Non-pigmented ciliary epithelial cell (primary cell): ENCODE measurements at regions not wholly inside any gene's neighbourhood (a gene's known extent, or its start where the extent isn't known, plus 50 kb on each side); places are given as distances from the start of the nearest gene placed in this dataset.

Source experiments
- DNase-seq: peaks from one replicate; pipeline ENCODE4 v3.0.0-alpha.2; 2010; ENCODE audit warnings: low read depth

- DNase-seq: no peak
These were observed 120.9 kb upstream of the PDZRN3 start for GRCh38 chr3:73745526-73746191.

- DNase-seq: no peak
These were observed 118.8 kb upstream of the PDZRN3 start for GRCh38 chr3:73743551-73743950.

GRCh38 chr3:73739791-73740453, 115.2 kb upstream of the PDZRN3 start:
- DNase-seq: peak; percentile 14

- DNase-seq: no peak
These were observed 114.0 kb upstream of the PDZRN3 start for GRCh38 chr3:73738711-73739110.

- no peak for DNase-seq
These were observed 109.7 kb upstream of the PDZRN3 start for GRCh38 chr3:73734211-73735089.

GRCh38 chr3:73733746-73734145, 109.0 kb upstream of the PDZRN3 start:
- DNase-seq: no peak

GRCh38 chr3:73729969-73730440, 105.3 kb upstream of the PDZRN3 start:
- no peak for DNase-seq

- no peak for DNase-seq
These were observed 103.1 kb upstream of the PDZRN3 start for GRCh38 chr3:73727854-73728253.

GRCh38 chr3:73727117-73727821, 102.5 kb upstream of the PDZRN3 start:
- peak; percentile 51 for DNase-seq

GRCh38 chr3:73723596-73723995, 98.9 kb upstream of the PDZRN3 start:
- no peak for DNase-seq

GRCh38 chr3:73719861-73720260, 95.1 kb upstream of the PDZRN3 start:
- no peak for DNase-seq

GRCh38 chr3:73719413-73719851, 94.7 kb upstream of the PDZRN3 start:
- no peak for DNase-seq

- DNase-seq: no peak
These were observed 93.8 kb upstream of the PDZRN3 start for GRCh38 chr3:73718326-73719110.

GRCh38 chr3:73716418-73716817, 91.7 kb upstream of the PDZRN3 start:
- no peak for DNase-seq

GRCh38 chr3:73710340-73710739, 85.6 kb upstream of the PDZRN3 start:
- DNase-seq: no peak

- DNase-seq: no peak
These were observed 85.0 kb upstream of the PDZRN3 start for GRCh38 chr3:73709712-73710111.

- DNase-seq: no peak
These were observed 84.2 kb upstream of the PDZRN3 start for GRCh38 chr3:73708956-73709355.

GRCh38 chr3:73707772-73708171, 83.0 kb upstream of the PDZRN3 start:
- no peak for DNase-seq

- no peak for DNase-seq
These were observed 82.0 kb upstream of the PDZRN3 start for GRCh38 chr3:73706771-73707170.

GRCh38 chr3:73705792-73706191, 81.1 kb upstream of the PDZRN3 start:
- no peak for DNase-seq

- no peak for DNase-seq
These were observed 74.6 kb upstream of the PDZRN3 start for GRCh38 chr3:73699327-73699726.
